Liver (tissue), 3 donors: ENCODE measurements at regions not wholly inside any gene's neighbourhood (a gene's known extent, or its start where the extent isn't known, plus 50 kb on each side); places are given as distances from the start of the nearest gene placed in this dataset.

ENCODE experiments used
- CTCF ChIP-seq: fragments of 150-350 bp; IDR thresholded peaks from 2 replicates; pipeline ENCODE4 v1.5.1; 2017; ENCODE audit warnings: improper control_type of control experiment, low read depth, low read length; ENCODE audit not compliant: missing input control
- GABPA ChIP-seq, 2 donors: IDR thresholded peaks in 1 of 2; conservative IDR thresholded peaks in 1 of 2; 2 replicates each; pipeline ENCODE4 v1.6.1; 2016; ENCODE audit warnings: antibody characterized with exemption in 2 of 2, mild to moderate bottlenecking in 1 of 2, moderate library complexity in 1 of 2
- HNF4G ChIP-seq: IDR thresholded peaks from 2 replicates; pipeline ENCODE4 v1.6.1; 2016; ENCODE audit warnings: antibody characterized with exemption
- REST ChIP-seq: IDR thresholded peaks from 2 replicates; pipeline ENCODE4 v1.6.1; 2016; ENCODE audit warnings: antibody characterized with exemption, mild to moderate bottlenecking
- RXRA ChIP-seq, 2 donors: IDR thresholded peaks; 2 replicates each; pipeline ENCODE4 v1.6.1; 2017 to 2018; ENCODE audit warnings: antibody characterized with exemption in 2 of 2, mild to moderate bottlenecking in 1 of 2
- donor health status: healthy.
- donor health status: healthy.

GRCh38 chr13:21929400-21929799 lies 258.5 kb downstream of the FGF9 start:
- TF ChIP-seq RXRA (IDR thresholded peaks at IDR 0.05) (no peak), CTCF (no peak), HNF4G (no peak), GABPA (IDR thresholded peaks at IDR 0.05 in 1 of 2, conservative IDR thresholded peaks at IDR 0.05 in 1 of 2) (no peak), REST (no peak)
